Neural progenitor cell (in vitro differentiated cells): ENCODE measurements at regions not wholly inside any gene's neighbourhood (a gene's known extent, or its start where the extent isn't known, plus 50 kb on each side); places are given as distances from the start of the nearest gene placed in this dataset.

ENCODE experiments used
- DNase-seq: peaks from one replicate; pipeline ENCODE4 v3.0.0-alpha.2; 2016; ENCODE audit warnings: low spot score
- H2AFZ ChIP-seq: fragments of 200-600 bp; sonication (generic); replicated peaks from 2 replicates; pipeline ENCODE4 v1.6.1; 2016; ENCODE audit warnings: antibody characterized with exemption
- H3F3A ChIP-seq: fragments of 200-600 bp; sonication (generic); 2 replicates; pipeline ENCODE4 v1.6.1; 2016; ENCODE audit warnings: antibody characterized with exemption, low read depth
- H3K27ac ChIP-seq: fragments of 200-600 bp; sonication (generic); 2 replicates; pipeline ENCODE4 v1.5.1; 2016; ENCODE audit warnings: mild to moderate bottlenecking
- H3K27me3 ChIP-seq: fragments of 200-600 bp; sonication (generic); 2 replicates; pipeline ENCODE4 v1.6.1; 2016; ENCODE audit warnings: mild to moderate bottlenecking, moderate library complexity
- H3K36me3 ChIP-seq: fragments of 200-600 bp; sonication (generic); 2 replicates; pipeline ENCODE4 v1.5.1; 2016
- H3K4me1 ChIP-seq: fragments of 200-600 bp; sonication (generic); 2 replicates; pipeline ENCODE4 v1.6.1; 2016; ENCODE audit warnings: mixed run types
- H3K4me2 ChIP-seq: fragments of 200-600 bp; sonication (generic); 2 replicates; pipeline ENCODE4 v1.6.1; 2016
- H3K4me3 ChIP-seq: fragments of 200-600 bp; sonication (generic); 2 replicates; pipeline ENCODE4 v1.5.1; 2016
- H3K79me2 ChIP-seq: fragments of 200-600 bp; sonication (generic); 2 replicates; pipeline ENCODE4 v1.6.1; 2016; ENCODE audit warnings: low read depth
- H3K9ac ChIP-seq: fragments of 200-600 bp; sonication (generic); 2 replicates; pipeline ENCODE4 v1.6.1; 2016
- H3K9me3 ChIP-seq: fragments of 200-600 bp; sonication (generic); 2 replicates; pipeline ENCODE4 v1.5.1; 2016; ENCODE audit warnings: low read depth
- H4K20me1 ChIP-seq: fragments of 200-600 bp; sonication (generic); 2 replicates; pipeline ENCODE4 v1.6.1; 2016; ENCODE audit warnings: low read depth
- H3K27ac Mint-ChIP-seq: 3 replicates; pipeline ENCODE4 v1.8.0; 2021; ENCODE audit warnings: mixed read lengths
- H3K27me3 Mint-ChIP-seq: 2 replicates; pipeline ENCODE4 v1.8.0; 2022; ENCODE audit warnings: low read depth, mild to moderate bottlenecking, inconsistent platforms, moderate library complexity, mixed read lengths; ENCODE audit not compliant: insufficient read depth
- H3K36me3 Mint-ChIP-seq: 3 replicates; pipeline ENCODE4 v1.8.0; 2021; ENCODE audit warnings: mixed read lengths
- H3K4me1 Mint-ChIP-seq: 3 replicates; pipeline ENCODE4 v1.8.0; 2021; ENCODE audit warnings: mixed read lengths
- H3K4me3 Mint-ChIP-seq: 3 replicates; pipeline ENCODE4 v1.8.0; 2021; ENCODE audit warnings: mild to moderate bottlenecking, moderate library complexity, mixed read lengths
- H3K9me3 Mint-ChIP-seq: 3 replicates; pipeline ENCODE4 v1.8.0; 2020; ENCODE audit warnings: mixed read lengths
- EZH2 ChIP-seq: fragments of 200-600 bp; sonication (generic); IDR thresholded peaks from 2 replicates; pipeline ENCODE4 v1.6.1; 2017; ENCODE audit warnings: antibody characterized with exemption, mild to moderate bottlenecking, moderate library complexity
- EZH2phosphoT487 ChIP-seq: fragments of 200-600 bp; sonication (generic); IDR thresholded peaks from 2 replicates; pipeline ENCODE4 v1.6.1; 2017; ENCODE audit warnings: antibody characterized with exemption
- TF ChIP-seq, protein P1 (sequence below): fragments of 200-600 bp; sonication (generic); IDR thresholded peaks from 2 replicates; pipeline ENCODE4 v1.5.1; 2017; ENCODE audit warnings: antibody characterized with exemption, mild to moderate bottlenecking

DNA sequence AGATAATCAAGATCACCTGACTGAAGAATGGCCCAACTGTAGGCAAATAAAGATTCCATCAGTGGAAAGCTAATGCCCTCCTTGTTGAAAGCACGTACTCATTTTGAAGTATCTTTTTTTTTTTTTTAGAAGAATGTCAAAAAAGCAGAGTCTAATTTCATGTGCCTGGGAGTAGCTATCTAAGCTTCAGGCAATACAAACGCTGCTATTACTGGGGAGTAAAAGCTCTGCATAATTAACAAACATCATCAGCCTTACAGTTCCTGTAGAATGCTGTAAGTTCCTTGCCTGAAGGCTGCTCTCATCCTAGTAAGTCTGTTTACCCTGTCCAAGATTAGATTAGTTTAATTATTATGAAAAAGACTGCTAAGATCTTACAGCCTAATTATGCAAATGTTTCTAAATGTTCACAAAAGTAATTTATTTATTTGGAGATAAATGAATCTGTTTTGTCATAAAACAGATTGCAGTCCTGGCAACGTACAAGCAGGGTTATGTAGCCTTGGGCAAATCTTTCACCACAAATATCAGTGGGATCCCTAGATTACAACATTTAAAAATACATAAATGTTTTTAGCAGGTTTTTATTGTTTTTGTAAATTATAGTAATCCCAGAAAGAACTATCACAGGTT lies 451.3 kb upstream of the AGTR1 start:
- H4K20me1 ChIP-seq = no peaks in the 10 kb centered on the region
- H3K27me3 ChIP-seq = no peaks in the 10 kb centered on the region
- H3K4me1 Mint-ChIP-seq = no peaks in the 10 kb centered on the region
- H3K4me1 ChIP-seq = no peaks in the 10 kb centered on the region
- no peaks in the 10 kb centered on the region for H3K36me3 Mint-ChIP-seq
- peaks cover 2% of the 10 kb centered on the region for H3K9me3 Mint-ChIP-seq
- peaks cover 2% of the 10 kb centered on the region for H3K27me3 Mint-ChIP-seq
- H3K36me3 ChIP-seq = no peaks in the 10 kb centered on the region
- TF ChIP-seq EZH2 (no peak), EZH2phosphoT487 (no peak)
- TF ChIP-seq, protein P1, sequence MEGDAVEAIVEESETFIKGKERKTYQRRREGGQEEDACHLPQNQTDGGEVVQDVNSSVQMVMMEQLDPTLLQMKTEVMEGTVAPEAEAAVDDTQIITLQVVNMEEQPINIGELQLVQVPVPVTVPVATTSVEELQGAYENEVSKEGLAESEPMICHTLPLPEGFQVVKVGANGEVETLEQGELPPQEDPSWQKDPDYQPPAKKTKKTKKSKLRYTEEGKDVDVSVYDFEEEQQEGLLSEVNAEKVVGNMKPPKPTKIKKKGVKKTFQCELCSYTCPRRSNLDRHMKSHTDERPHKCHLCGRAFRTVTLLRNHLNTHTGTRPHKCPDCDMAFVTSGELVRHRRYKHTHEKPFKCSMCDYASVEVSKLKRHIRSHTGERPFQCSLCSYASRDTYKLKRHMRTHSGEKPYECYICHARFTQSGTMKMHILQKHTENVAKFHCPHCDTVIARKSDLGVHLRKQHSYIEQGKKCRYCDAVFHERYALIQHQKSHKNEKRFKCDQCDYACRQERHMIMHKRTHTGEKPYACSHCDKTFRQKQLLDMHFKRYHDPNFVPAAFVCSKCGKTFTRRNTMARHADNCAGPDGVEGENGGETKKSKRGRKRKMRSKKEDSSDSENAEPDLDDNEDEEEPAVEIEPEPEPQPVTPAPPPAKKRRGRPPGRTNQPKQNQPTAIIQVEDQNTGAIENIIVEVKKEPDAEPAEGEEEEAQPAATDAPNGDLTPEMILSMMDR = no peak
- no peak for DNase-seq
- no peak overlapping the region for H3K9ac ChIP-seq
- peak overlapping the region; percentile 7 for H2AFZ ChIP-seq
- no peaks in the 10 kb centered on the region for H3K9me3 ChIP-seq
- H3F3A ChIP-seq = no peaks in the 10 kb centered on the region
- H3K4me3 Mint-ChIP-seq = no peak overlapping the region
- no peak overlapping the region for H3K27ac Mint-ChIP-seq
- H3K4me2 ChIP-seq = no peak overlapping the region
- no peaks in the 10 kb centered on the region for H3K79me2 ChIP-seq
- no peak overlapping the region for H3K27ac ChIP-seq
- H3K4me3 ChIP-seq = no peak overlapping the region

DNA sequence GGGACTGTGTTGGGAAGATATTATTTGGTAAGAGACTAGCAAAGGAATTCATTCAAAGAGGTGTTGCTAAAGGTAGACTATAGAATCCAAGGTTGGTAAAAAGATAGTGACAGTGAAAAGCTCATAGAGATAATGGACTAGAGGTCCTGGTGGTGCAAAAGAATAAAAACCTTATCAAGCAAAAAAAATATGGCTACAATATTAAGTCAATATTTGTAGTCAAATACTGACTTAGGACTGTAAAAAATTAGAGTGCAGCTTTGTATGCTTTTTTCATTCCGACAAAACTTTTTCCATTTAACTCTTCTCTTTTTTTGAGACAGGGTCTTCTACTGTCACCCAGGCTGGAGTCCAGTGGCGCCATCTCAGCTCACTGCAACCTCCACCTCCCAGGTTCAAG lies 444.0 kb upstream of the AGTR1 start:
- Mint-ChIP-seq H3K27ac (no peak overlapping the region), H3K4me3 (no peak overlapping the region), H3K36me3 (peaks cover 6% of the 10 kb centered on the region), H3K9me3 (peaks cover 10% of the 10 kb centered on the region), H3K4me1 (peaks cover 3% of the 10 kb centered on the region), H3K27me3 (no peaks in the 10 kb centered on the region)
- Histone ChIP-seq H3K4me2 (no peak overlapping the region), H3K27ac (no peak overlapping the region), H3K79me2 (no peaks in the 10 kb centered on the region), H3K4me3 (no peak overlapping the region), H3K9me3 (no peaks in the 10 kb centered on the region), H3K36me3 (no peaks in the 10 kb centered on the region), H2AFZ (no peak overlapping the region), H3K4me1 (no peaks in the 10 kb centered on the region), H3K27me3 (no peaks in the 10 kb centered on the region), H3K9ac (no peak overlapping the region), H4K20me1 (no peaks in the 10 kb centered on the region), H3F3A (no peaks in the 10 kb centered on the region)
- TF ChIP-seq EZH2phosphoT487 (no peak), EZH2 (no peak)
- TF ChIP-seq, protein P1 = no peak
- no peak for DNase-seq

DNA sequence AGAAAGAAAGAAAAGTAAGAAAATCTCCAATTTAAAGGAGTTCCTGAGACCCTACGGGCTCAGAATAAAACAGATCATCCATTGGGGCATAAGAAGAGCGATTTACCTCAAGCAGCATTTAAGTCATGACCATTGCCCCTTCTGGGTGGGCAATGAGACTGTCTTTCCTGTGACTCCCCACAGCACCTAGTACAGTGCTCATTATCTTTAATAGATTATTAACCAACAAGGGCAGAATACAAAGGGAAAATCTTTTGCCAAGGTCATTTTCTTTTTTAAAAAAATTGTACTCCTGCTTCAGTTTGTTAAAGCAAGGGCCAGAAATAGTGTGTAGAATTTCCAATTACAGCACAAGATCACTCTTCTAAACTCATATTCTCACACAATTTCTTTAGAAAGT lies 443.3 kb upstream of the AGTR1 start:
- Mint-ChIP-seq H3K36me3 (peaks cover 6% of the 10 kb centered on the region), H3K4me3 (no peak overlapping the region), H3K9me3 (peaks cover 16% of the 10 kb centered on the region), H3K4me1 (peaks cover 3% of the 10 kb centered on the region), H3K27me3 (no peaks in the 10 kb centered on the region), H3K27ac (no peak overlapping the region)
- no peaks in the 10 kb centered on the region for H3F3A ChIP-seq
- no peaks in the 10 kb centered on the region for H4K20me1 ChIP-seq
- H3K36me3 ChIP-seq = no peaks in the 10 kb centered on the region
- TF ChIP-seq, protein P1 = no peak
- no peak for TF ChIP-seq EZH2
- no peak for TF ChIP-seq EZH2phosphoT487
- H3K4me3 ChIP-seq = no peak overlapping the region
- no peaks in the 10 kb centered on the region for H3K9me3 ChIP-seq
- H3K4me1 ChIP-seq = no peaks in the 10 kb centered on the region
- no peak overlapping the region for H3K4me2 ChIP-seq
- H3K9ac ChIP-seq = no peak overlapping the region
- no peak for DNase-seq
- H3K79me2 ChIP-seq = no peaks in the 10 kb centered on the region
- H2AFZ ChIP-seq = no peak overlapping the region
- no peaks in the 10 kb centered on the region for H3K27me3 ChIP-seq
- no peak overlapping the region for H3K27ac ChIP-seq
